GM10248 (cell line): ENCODE measurements at regions not wholly inside any gene's neighbourhood (a gene's known extent, or its start where the extent isn't known, plus 50 kb on each side); places are given as distances from the start of the nearest gene placed in this dataset.
"Not testable (repeated sequence)": the region's sequence is repeated elsewhere in the genome, so short reads cannot be mapped to it uniquely, and the experiment has no call there.

Source experiments
- CTCF ChIA-PET: fragments of 300-600 bp; sonication (Branson Sonifier 250); formaldehyde crosslinking; extraction: SDS; loops from one replicate; lab custom pipeline; 2021; ENCODE audit warnings: antibody characterized with exemption; lab: Yijun Ruan, JAX
- POLR2A ChIA-PET: fragments of 350-650 bp; sonication (Branson Sonifier 250); formaldehyde crosslinking; extraction: SDS; loops from one replicate; lab custom pipeline; 2020; ENCODE audit warnings: antibody characterized with exemption; lab: Yijun Ruan, JAX
- DNase-seq: peaks from one replicate; pipeline ENCODE4 v3.0.0; 2012; ENCODE audit errors: extremely low spot score
- CTCF ChIP-seq: IDR thresholded peaks from 2 replicates; pipeline ENCODE4 v1.5.1; 2012; ENCODE audit warnings: mild to moderate bottlenecking, low read depth; ENCODE audit errors: extremely low read depth, missing control alignments, control extremely low read depth

GRCh38 chr17:68152161-68152571 lies 95.7 kb upstream of the AMZ2 start:
- CTCF ChIA-PET = interaction anchor here (0.7 to 2.5 kb wide), 4 partner anchors 20 to 49 kb away, joined by 3 to 17 read pairs (median 4); no protein-coding TSS in a partner anchor
- POLR2A ChIA-PET = no interaction called here
- TF ChIP-seq CTCF = no peak
- DNase-seq = no peak

- ChIA-PET CTCF (interaction anchor here (2.4 kb wide), 1 partner anchor 17 kb away, joined by 6 read pairs; no protein-coding TSS in a partner anchor), POLR2A (no interaction called here)
- DNase-seq = no peak
- TF ChIP-seq CTCF = no peak
Observed at GRCh38 chr17:68155692-68156091, 92.2 kb upstream of the AMZ2 start.

GRCh38 chr17:68161644-68162428 lies 86.0 kb upstream of the AMZ2 start:
- CTCF ChIA-PET = interaction anchor here (0.9 to 1.6 kb wide), 3 partner anchors 11 to 252 kb away, joined by 3 to 5 read pairs (median 3); no protein-coding TSS in a partner anchor

GRCh38 chr17:68168273-68169164 lies 79.3 kb upstream of the AMZ2 start:
- POLR2A ChIA-PET, DNase-seq: not testable (repeated sequence)
- CTCF ChIA-PET = interaction anchor here (1.3 to 2.2 kb wide), 3 partner anchors 13 to 36 kb away, joined by 3 to 11 read pairs (median 4); no protein-coding TSS in a partner anchor

More at GRCh38 chr17:68161644-68162428, 86.0 kb upstream of the AMZ2 start:
- POLR2A ChIA-PET = no interaction called here
- no peak for DNase-seq
- no peak for TF ChIP-seq CTCF

GRCh38 chr17:68169165-68169821 lies 78.5 kb upstream of the AMZ2 start:
- CTCF ChIA-PET = interaction anchor here (2.2 to 4.4 kb wide), 2 partner anchors 12 to 31 kb away, joined by 11 to 35 read pairs; no protein-coding TSS in a partner anchor
- POLR2A ChIA-PET, DNase-seq: not testable (repeated sequence)

GRCh38 chr17:68169840-68170239 lies 78.0 kb upstream of the AMZ2 start:
- POLR2A ChIA-PET = no interaction called here
- CTCF ChIA-PET = interaction anchor here (2.2 to 4.4 kb wide), 3 partner anchors 12 to 31 kb away, joined by 11 to 50 read pairs (median 35); no protein-coding TSS in a partner anchor
- no peak for TF ChIP-seq CTCF

GRCh38 chr17:68170246-68170645 lies 77.6 kb upstream of the AMZ2 start:
- POLR2A ChIA-PET = no interaction called here
- no peak for TF ChIP-seq CTCF
- CTCF ChIA-PET = interaction anchor here (4.1 to 4.4 kb wide), 2 partner anchors 11 to 31 kb away, joined by 35 to 50 read pairs; no protein-coding TSS in a partner anchor
- no peak for DNase-seq

More at GRCh38 chr17:68169840-68170239, 78.0 kb upstream of the AMZ2 start:
- DNase-seq = no peak
